ENCODE measurements at regions not wholly inside any gene's neighbourhood (a gene's known extent, or its start where the extent isn't known, plus 50 kb on each side); places are given as distances from the start of the nearest gene placed in this dataset.
"Not testable (repeated sequence)": the region's sequence is repeated elsewhere in the genome, so short reads cannot be mapped to it uniquely, and the experiment has no call there.

- FAIRE-seq (no peak), DNase-seq (ENCODE audit: low read depth) (peak; percentile 54)
- no peaks in the 10 kb centered on the region for H3K36me3 ChIP-seq (ENCODE audit: control insufficient read depth, insufficient read depth, low read length)
- no peak for TF ChIP-seq CTCF (IDR thresholded peaks at IDR 0.05; ENCODE audit: insufficient read depth, low read length, severe bottlenecking)
- no peak overlapping the region for H3K4me3 ChIP-seq (ENCODE audit: low read depth, low read length)
- no peaks in the 10 kb centered on the region for H3K27me3 ChIP-seq (ENCODE audit: control insufficient read depth, insufficient read depth, low read length)
These were observed 231.9 kb downstream of the RND3 start for GRCh38 chr2:150255528-150255927.

GRCh38 chr2:150249735-150250134 lies 237.7 kb downstream of the RND3 start:
- FAIRE-seq; H3K4me3 ChIP-seq (ENCODE audit: low read depth, low read length); H3K27me3 ChIP-seq (ENCODE audit: control insufficient read depth, insufficient read depth, low read length); DNase-seq (ENCODE audit: low read depth); H3K36me3 ChIP-seq (ENCODE audit: control insufficient read depth, insufficient read depth, low read length): not testable (repeated sequence)

GRCh38 chr2:150247481-150247880 lies 240.0 kb downstream of the RND3 start:
- H3K4me3 ChIP-seq (ENCODE audit: low read depth, low read length) = no peak overlapping the region
- no peaks in the 10 kb centered on the region for H3K36me3 ChIP-seq (ENCODE audit: control insufficient read depth, insufficient read depth, low read length)
- H3K27me3 ChIP-seq (ENCODE audit: control insufficient read depth, insufficient read depth, low read length) = no peaks in the 10 kb centered on the region
- DNase-seq (ENCODE audit: low read depth) = peak; percentile 17
- TF ChIP-seq CTCF (IDR thresholded peaks at IDR 0.05; ENCODE audit: insufficient read depth, low read length, severe bottlenecking) = no peak
- FAIRE-seq = no peak

GRCh38 chr2:150234787-150235446 lies 252.6 kb downstream of the RND3 start:
- TF ChIP-seq CTCF (IDR thresholded peaks at IDR 0.05; ENCODE audit: insufficient read depth, low read length, severe bottlenecking) = no peak
- DNase-seq (ENCODE audit: low read depth) = no peak
- Histone ChIP-seq H3K4me3 (ENCODE audit: low read depth, low read length) (no peak overlapping the region), H3K36me3 (ENCODE audit: control insufficient read depth, insufficient read depth, low read length) (no peaks in the 10 kb centered on the region), H3K27me3 (ENCODE audit: control insufficient read depth, insufficient read depth, low read length) (no peaks in the 10 kb centered on the region)
- FAIRE-seq = no peak

GRCh38 chr2:150232871-150233270 lies 254.6 kb downstream of the RND3 start:
- FAIRE-seq (no peak), DNase-seq (ENCODE audit: low read depth) (no peak)
- H3K4me3 ChIP-seq (ENCODE audit: low read depth, low read length) = no peak overlapping the region
- no peak for TF ChIP-seq CTCF (IDR thresholded peaks at IDR 0.05; ENCODE audit: insufficient read depth, low read length, severe bottlenecking)
- H3K27me3 ChIP-seq (ENCODE audit: control insufficient read depth, insufficient read depth, low read length) = no peaks in the 10 kb centered on the region
- H3K36me3 ChIP-seq (ENCODE audit: control insufficient read depth, insufficient read depth, low read length) = no peaks in the 10 kb centered on the region

GRCh38 chr2:150232321-150232720 lies 255.1 kb downstream of the RND3 start:
- TF ChIP-seq CTCF (IDR thresholded peaks at IDR 0.05; ENCODE audit: insufficient read depth, low read length, severe bottlenecking) = no peak
- no peak for FAIRE-seq

More at GRCh38 chr2:150232321-150232720, 255.1 kb downstream of the RND3 start:
- Histone ChIP-seq H3K27me3 (ENCODE audit: control insufficient read depth, insufficient read depth, low read length) (no peaks in the 10 kb centered on the region), H3K36me3 (ENCODE audit: control insufficient read depth, insufficient read depth, low read length) (no peaks in the 10 kb centered on the region), H3K4me3 (ENCODE audit: low read depth, low read length) (no peak overlapping the region)
- no peak for DNase-seq (ENCODE audit: low read depth)

All from bronchial epithelial cell (primary cell).